Osteocyte (in vitro differentiated cells): ENCODE measurements at regions not wholly inside any gene's neighbourhood (a gene's known extent, or its start where the extent isn't known, plus 50 kb on each side); places are given as distances from the start of the nearest gene placed in this dataset.

ENCODE experiments used
- DNase-seq: peaks from one replicate; pipeline ENCODE4 v3.0.0; 2021; ENCODE audit warnings: mixed read lengths; ENCODE audit not compliant: unreplicated experiment; ENCODE audit errors: extremely low spot score
- H3K27ac Mint-ChIP-seq: one replicate; pipeline ENCODE4 v1.8.0; 2021; ENCODE audit warnings: mild to moderate bottlenecking, mixed read lengths; ENCODE audit not compliant: unreplicated experiment
- H3K27me3 Mint-ChIP-seq: one replicate; pipeline ENCODE4 v1.8.0; 2021; ENCODE audit warnings: mixed read lengths; ENCODE audit not compliant: unreplicated experiment
- H3K36me3 Mint-ChIP-seq: one replicate; pipeline ENCODE4 v1.8.0; 2021; ENCODE audit warnings: mixed read lengths; ENCODE audit not compliant: unreplicated experiment
- H3K4me1 Mint-ChIP-seq: one replicate; pipeline ENCODE4 v1.8.0; 2021; ENCODE audit warnings: mixed read lengths; ENCODE audit not compliant: unreplicated experiment
- H3K4me3 Mint-ChIP-seq: one replicate; pipeline ENCODE4 v1.8.0; 2021; ENCODE audit warnings: mild to moderate bottlenecking, moderate library complexity, mixed read lengths; ENCODE audit not compliant: unreplicated experiment
- H3K9me3 Mint-ChIP-seq: one replicate; pipeline ENCODE4 v1.8.0; 2021; ENCODE audit warnings: mixed read lengths; ENCODE audit not compliant: unreplicated experiment
- CTCF ChIP-seq: fragments of 200-600 bp; sonication (generic); IDR thresholded peaks from 2 replicates; pipeline ENCODE4 v1.5.0; 2021; ENCODE audit warnings: antibody characterized with exemption, mild to moderate bottlenecking, moderate library complexity

GRCh38 chr1:193417945-193418744, 231.7 kb upstream of the B3GALT2 start:
- Mint-ChIP-seq H3K27ac (peak overlapping the region; percentile 93), H3K27me3 (no peaks in the 10 kb centered on the region), H3K4me1 (peaks cover 27% of the 10 kb centered on the region), H3K9me3 (no peaks in the 10 kb centered on the region), H3K36me3 (no peaks in the 10 kb centered on the region), H3K4me3 (peak overlapping the region; percentile 66)
- TF ChIP-seq CTCF: no peak
- DNase-seq: no peak

- DNase-seq: no peak
- no peaks in the 10 kb centered on the region for H3K9me3 Mint-ChIP-seq
- no peaks in the 10 kb centered on the region for H3K27me3 Mint-ChIP-seq
- peaks cover 29% of the 10 kb centered on the region for H3K4me1 Mint-ChIP-seq
- TF ChIP-seq CTCF: no peak
- H3K36me3 Mint-ChIP-seq: no peaks in the 10 kb centered on the region
- no peak overlapping the region for H3K4me3 Mint-ChIP-seq
- H3K27ac Mint-ChIP-seq: peak overlapping the region; percentile 93
These were observed 231.0 kb upstream of the B3GALT2 start for GRCh38 chr1:193417403-193417802.

- Mint-ChIP-seq H3K9me3 (no peaks in the 10 kb centered on the region), H3K36me3 (no peaks in the 10 kb centered on the region), H3K27me3 (no peaks in the 10 kb centered on the region), H3K27ac (no peak overlapping the region), H3K4me1 (peaks cover 34% of the 10 kb centered on the region), H3K4me3 (no peak overlapping the region)
- TF ChIP-seq CTCF: no peak
- DNase-seq: no peak
These were observed 230.0 kb upstream of the B3GALT2 start for GRCh38 chr1:193416226-193417024.

GRCh38 chr1:193415256-193415655, 228.8 kb upstream of the B3GALT2 start:
- no peak for TF ChIP-seq CTCF
- no peak overlapping the region for H3K27ac Mint-ChIP-seq
- H3K4me3 Mint-ChIP-seq: no peak overlapping the region
- H3K9me3 Mint-ChIP-seq: no peaks in the 10 kb centered on the region
- no peak for DNase-seq
- no peaks in the 10 kb centered on the region for H3K27me3 Mint-ChIP-seq
- H3K4me1 Mint-ChIP-seq: peaks cover 34% of the 10 kb centered on the region
- H3K36me3 Mint-ChIP-seq: no peaks in the 10 kb centered on the region

GRCh38 chr1:193413376-193413775, 227.0 kb upstream of the B3GALT2 start:
- Mint-ChIP-seq H3K27ac (no peak overlapping the region), H3K9me3 (no peaks in the 10 kb centered on the region), H3K36me3 (no peaks in the 10 kb centered on the region), H3K27me3 (no peaks in the 10 kb centered on the region), H3K4me3 (no peak overlapping the region), H3K4me1 (peaks cover 31% of the 10 kb centered on the region)
- DNase-seq: no peak
- no peak for TF ChIP-seq CTCF
